Endothelial cell of umbilical vein (primary cell): ENCODE measurements at regions not wholly inside any gene's neighbourhood (a gene's known extent, or its start where the extent isn't known, plus 50 kb on each side); places are given as distances from the start of the nearest gene placed in this dataset.

Experiments used
- POLR2AphosphoS5 ChIP-seq: IDR thresholded peaks from 2 replicates; pipeline ENCODE4 v1.6.1; 2012; ENCODE audit warnings: low read depth, mild to moderate bottlenecking, control low read depth, low read length, moderate library complexity; ENCODE audit not compliant: insufficient read depth
- TF ChIP-seq, protein P1 (sequence below), 2 donors: IDR thresholded peaks; 1 replicate in 1 of 2; 2 replicates in 1 of 2; pipeline ENCODE4 v1.5.1; 2011; ENCODE audit warnings: low read length in 2 of 2, mild to moderate bottlenecking in 2 of 2, moderate library complexity in 2 of 2, control low read depth in 1 of 2, inconsistent platforms in 1 of 2, low read depth in 1 of 2; ENCODE audit not compliant: insufficient read depth in 1 of 2; ENCODE audit errors: extremely low read depth in 1 of 2

DNA sequence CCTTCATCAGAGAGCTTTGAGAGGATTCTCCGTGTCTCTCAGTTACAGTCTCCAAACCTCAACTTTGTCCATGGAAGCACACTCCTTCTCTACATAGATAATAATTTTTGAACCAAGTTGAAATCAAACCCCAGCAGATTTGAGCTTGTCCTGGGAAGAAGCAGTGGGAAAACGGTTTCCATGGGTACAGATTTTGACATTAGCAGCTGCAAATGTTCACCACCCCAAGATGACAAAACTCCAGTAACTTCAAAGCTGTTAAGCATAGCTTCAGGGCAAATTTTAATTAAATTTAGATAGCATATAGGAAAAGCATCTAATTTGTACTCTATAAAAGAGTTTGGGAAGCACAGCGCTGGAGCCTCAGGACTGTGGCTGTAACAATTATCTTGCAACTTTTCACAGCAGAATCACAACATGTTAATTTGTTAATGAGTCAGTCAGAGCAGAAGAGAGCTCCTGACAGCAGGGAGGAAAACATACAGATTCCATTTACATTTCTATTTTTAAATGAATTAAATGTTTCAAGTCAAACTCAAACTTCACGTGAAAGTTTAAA is 240.7 kb downstream of the BMP7 start:
- no peak for TF ChIP-seq POLR2AphosphoS5
- TF ChIP-seq, protein P1, sequence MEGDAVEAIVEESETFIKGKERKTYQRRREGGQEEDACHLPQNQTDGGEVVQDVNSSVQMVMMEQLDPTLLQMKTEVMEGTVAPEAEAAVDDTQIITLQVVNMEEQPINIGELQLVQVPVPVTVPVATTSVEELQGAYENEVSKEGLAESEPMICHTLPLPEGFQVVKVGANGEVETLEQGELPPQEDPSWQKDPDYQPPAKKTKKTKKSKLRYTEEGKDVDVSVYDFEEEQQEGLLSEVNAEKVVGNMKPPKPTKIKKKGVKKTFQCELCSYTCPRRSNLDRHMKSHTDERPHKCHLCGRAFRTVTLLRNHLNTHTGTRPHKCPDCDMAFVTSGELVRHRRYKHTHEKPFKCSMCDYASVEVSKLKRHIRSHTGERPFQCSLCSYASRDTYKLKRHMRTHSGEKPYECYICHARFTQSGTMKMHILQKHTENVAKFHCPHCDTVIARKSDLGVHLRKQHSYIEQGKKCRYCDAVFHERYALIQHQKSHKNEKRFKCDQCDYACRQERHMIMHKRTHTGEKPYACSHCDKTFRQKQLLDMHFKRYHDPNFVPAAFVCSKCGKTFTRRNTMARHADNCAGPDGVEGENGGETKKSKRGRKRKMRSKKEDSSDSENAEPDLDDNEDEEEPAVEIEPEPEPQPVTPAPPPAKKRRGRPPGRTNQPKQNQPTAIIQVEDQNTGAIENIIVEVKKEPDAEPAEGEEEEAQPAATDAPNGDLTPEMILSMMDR (IDR thresholded peaks at IDR 0.05; ENCODE audit: extremely low read depth in 1 of 2, insufficient read depth in 1 of 2, low read depth in 1 of 2, low read length in 2 of 2): no peak
